ENCODE measurements at regions not wholly inside any gene's neighbourhood (a gene's known extent, or its start where the extent isn't known, plus 50 kb on each side); places are given as distances from the start of the nearest gene placed in this dataset.

DNA sequence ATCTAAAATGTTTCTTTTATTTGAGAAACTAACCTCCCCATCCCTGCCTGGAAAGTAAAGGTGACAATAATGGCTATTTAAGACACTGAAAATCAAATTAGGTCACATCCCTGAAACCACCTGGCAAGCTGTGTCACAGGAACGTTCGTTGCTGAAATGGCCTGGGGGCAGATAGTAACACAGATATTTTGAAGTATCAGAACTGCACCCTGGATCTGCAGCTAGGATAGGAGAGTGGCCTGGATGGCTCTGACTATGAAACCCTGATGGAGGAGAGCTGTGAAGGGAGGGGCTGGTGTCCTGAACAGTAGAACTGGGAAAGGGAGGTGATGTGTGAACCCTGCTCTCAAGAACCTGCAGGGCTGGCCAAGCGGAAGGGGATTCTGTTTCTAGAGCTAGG is 648.3 kb upstream of the CFAP20DC start:
- intact Hi-C loops (cut with micrococcal nuclease) = no loop called here

DNA sequence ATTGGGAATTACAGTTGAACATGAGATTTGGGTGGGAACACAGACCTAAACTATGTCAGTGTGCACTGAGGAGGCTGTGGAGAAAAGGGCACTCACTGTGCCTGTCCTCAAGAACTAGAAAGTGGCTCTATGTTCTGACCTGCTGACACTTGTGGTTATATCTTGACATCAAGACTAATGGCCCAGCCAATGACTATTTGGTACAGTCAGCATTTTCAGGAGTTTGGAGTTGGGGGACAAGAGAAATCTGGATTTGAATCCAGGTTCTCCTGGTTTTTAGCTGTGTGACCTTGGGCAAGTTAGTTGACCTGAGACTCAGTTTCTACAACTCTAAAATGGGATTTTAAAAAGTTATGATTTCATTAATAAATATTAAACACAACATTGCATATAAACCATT is 647.0 kb upstream of the CFAP20DC start:
- intact Hi-C loops (cut with micrococcal nuclease) = no loop called here

GRCh38 chr3:59695860-59696259 is 646.0 kb upstream of the CFAP20DC start:
- intact Hi-C loops (cut with micrococcal nuclease) = no loop called here

- intact Hi-C loops (cut with micrococcal nuclease) = no loop called here
These were observed 642.3 kb upstream of the CFAP20DC start for GRCh38 chr3:59692117-59692516.

GRCh38 chr3:59690886-59691285 is 641.1 kb upstream of the CFAP20DC start:
- intact Hi-C loops (cut with micrococcal nuclease) = no loop called here

DNA sequence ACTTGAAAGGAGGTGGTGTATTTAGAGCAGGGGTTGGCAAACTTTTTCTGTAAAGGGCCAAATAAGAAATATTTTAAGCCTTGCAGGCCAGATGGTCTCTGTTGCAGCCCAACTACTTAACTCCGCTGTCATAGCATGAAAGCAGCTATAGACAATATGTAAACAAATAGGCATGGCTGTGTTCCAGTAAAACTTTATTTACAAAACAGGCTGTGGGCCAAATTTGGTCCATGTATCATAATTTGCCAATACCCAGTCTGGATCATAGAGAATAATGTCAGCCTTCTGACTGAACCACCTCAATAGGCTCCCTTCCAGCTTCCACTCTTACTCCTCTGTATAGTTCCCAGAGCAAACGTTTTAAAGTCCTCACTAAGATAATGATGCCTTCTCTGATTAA is 638.8 kb upstream of the CFAP20DC start:
- intact Hi-C loops (cut with micrococcal nuclease) = no loop called here

DNA sequence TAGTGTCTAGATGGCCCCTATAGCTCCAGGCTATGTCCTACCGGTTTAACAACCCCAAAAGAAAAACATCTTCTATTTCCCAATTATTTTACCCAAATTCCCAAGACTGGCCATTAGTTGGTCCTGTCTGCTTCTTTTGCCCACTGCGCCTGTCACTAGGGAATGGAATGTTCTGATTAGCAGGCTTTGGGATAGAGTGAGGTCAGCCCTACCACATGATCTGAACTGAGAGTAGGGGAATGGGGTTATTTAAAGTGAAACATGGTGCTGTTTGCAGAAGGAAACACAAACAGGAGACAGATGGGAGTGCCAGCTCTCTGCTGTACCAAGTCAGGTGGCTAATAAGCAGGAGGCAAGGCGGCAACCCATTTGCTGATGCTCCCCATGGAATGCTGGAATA is 635.6 kb upstream of the CFAP20DC start:
- intact Hi-C loops (cut with micrococcal nuclease) = no loop called here

- intact Hi-C loops (cut with micrococcal nuclease) = no loop called here
These were observed 634.9 kb upstream of the CFAP20DC start for GRCh38 chr3:59684766-59685165.

DNA sequence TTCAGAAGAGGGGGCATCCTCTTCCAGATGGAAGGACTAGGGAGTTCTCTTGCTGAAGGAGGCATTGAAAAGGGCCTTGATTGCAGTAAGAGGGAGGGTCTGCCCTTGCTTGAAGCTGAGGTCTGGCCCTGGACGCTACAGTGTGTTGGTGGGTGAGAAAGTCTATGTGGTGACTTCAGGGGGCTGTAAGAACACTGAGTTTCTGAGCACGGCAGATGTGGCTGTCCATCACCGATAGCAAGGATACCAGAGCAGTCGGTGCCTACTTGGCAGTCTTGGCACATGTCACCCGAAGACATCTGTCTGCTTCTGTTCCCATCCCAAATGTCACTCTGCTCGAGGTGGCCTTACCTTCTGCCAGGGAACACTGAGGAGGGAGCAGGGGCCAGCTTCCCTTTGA is 631.1 kb upstream of the CFAP20DC start:
- intact Hi-C loops (cut with micrococcal nuclease) = no loop called here

DNA sequence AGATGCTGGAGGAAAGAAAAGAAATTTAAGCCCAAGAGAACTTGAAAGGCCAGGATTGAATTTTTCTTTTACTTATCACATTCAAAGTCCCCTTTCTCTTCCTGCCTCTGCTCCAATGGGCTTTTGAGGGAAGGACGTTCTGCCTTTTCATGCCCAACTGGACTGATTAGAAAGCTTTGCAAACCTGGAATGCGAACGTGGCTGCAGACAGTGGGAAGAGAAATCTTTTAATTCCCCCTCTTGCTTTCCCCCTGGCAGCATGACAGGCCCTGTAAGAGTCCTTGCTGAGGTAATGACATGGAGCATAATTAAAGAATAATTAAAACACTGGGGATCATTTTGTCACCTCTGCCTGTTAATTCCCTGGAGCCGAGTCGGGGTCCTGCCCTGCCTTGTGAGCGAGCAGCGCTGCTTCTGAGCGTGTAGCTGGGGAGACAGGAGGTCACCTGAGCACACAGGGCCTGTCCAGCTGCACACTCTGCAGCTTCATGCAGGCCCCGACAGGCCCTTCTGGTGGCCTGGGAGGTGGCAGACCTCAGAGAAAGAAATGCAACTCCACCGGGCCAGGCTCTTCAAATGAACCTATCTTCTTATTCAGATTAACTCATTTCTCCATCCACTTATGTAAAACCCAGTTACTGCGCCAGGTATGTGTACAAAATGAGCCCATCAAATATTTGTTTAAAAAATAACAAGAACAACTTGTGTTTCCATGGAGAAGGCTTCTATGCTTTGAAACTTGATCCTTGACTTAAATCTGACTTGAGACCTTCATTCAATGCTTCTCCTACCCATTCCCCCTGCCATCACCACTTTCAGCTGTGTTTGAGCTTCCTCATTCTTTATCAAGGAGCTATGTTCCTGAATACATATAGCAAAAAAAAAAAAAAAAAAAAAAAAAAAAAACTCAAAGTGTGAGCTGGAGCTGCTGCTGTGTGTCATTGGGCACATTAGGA is 628.2 kb upstream of the CFAP20DC start:
- intact Hi-C loops (cut with micrococcal nuclease) = no loop called here

- intact Hi-C loops (cut with micrococcal nuclease) = no loop called here
These were observed 625.7 kb upstream of the CFAP20DC start for GRCh38 chr3:59675495-59675894.

- intact Hi-C loops (cut with micrococcal nuclease) = no loop called here
These were observed 613.4 kb upstream of the CFAP20DC start for GRCh38 chr3:59663076-59663850.

DNA sequence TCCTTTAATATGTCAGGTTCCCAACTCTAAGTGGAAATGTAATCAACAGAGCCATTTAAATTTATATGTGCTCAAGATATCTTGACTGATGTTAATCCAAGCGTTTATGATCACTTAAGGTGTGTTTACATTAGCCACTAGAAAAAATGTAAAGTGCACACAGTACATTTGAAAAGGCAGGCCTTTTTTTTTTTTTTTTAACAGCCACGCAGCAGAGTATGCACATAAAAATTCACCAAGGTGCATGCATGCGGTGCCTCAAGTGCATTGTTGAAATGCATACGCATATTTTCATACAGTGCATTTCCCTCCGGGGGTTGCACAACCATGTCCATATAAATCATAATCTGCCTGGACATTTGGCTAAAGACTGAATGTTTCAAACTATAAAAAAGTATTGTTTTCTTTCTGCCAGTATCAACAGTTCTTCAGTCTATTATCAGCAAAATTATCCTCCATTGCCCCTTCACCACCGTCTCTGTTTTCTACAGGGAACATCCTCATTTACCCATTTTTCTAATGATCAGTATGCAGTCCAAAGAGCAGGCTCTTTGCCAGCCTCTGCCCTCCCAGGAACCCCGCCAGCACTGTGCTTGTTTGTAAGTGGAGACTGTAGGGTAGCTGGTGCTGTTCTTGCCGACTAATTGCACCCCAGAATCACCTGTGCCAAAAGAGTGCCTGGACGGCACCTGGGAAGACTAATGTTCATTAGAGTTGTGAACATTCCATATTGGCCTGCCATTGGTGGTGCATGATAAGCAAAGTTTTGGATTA is 611.2 kb upstream of the CFAP20DC start:
- intact Hi-C loops (cut with micrococcal nuclease) = no loop called here

DNA sequence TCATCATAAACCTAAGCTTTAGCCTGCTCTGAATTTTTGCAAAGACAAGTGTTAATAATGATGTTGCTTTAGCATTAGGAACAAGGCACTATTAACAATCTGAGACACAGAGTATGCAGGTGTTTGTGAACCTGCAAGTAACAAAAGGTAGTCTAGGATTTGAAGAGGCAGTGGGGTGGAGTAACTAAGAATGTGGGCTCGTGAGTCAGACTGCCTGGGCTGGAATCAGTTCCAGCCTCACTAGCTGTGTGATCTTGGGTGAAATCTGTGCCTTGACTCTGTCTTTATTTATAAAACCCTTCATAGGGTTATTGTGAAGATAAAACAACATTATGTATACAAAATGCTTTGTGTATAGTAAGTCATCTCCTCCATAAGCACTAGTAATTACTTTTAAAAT is 610.6 kb upstream of the CFAP20DC start:
- intact Hi-C loops (cut with micrococcal nuclease) = no loop called here

DNA sequence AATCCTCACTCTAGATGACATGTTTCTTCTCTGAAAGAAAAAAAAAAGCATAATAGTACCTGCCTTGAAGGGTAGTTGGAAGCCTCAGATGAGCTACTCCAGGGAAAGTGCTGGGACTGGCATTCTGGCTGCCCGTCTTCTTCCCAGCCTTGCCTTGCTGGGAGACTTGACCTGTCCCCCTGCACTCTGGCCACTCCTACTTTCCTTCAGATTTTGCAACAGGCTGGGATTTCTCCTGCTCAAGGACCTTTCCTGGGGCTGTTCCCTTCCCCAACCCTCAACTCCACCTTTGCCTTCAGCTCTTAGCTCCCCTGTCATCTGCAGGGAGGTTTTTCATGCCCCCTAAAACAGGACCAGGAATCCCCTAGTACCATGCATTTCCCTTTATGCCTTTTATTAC is 609.9 kb upstream of the CFAP20DC start:
- intact Hi-C loops (cut with micrococcal nuclease) = no loop called here

DNA sequence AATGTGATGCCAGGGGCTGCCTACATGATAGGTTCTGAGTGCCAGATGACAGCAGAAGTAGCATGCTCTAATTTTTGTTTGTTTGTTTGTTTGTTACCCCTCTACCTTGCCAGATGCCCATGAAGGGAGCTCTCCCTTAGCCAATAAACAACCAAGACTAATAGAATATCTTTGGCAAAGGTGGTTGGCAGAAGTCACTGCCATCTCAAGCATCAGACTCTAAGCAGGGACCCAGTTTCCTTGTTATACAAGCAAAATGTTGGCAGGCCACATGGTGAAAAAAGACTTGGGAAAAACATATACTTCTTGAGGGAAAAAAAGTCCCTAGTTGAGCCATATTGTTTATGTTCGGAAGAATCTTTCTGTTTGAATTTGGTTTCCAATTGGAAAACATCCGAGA is 609.0 kb upstream of the CFAP20DC start:
- intact Hi-C loops (cut with micrococcal nuclease) = no loop called here

DNA sequence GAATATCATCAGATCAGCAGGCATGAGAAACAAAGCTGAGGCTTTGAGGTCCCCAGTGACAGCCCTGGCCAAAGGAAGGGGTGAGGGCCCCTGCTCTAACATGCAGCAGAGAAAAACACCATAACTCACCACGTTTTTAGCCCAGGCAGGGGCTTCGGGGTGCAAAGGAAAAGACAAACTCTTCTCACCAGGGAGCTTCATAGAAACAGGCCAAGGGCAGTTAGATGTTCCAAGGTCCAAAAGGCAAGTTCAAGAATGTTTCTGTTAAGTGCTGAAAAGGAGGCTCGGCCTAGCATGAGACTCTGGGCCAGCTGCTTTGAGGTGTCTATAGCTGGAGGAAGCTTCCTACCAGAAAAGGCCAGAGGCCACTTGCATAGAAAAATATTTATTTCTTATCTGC is 608.4 kb upstream of the CFAP20DC start:
- intact Hi-C loops (cut with micrococcal nuclease) = no loop called here

GRCh38 chr3:59655418-59656015 is 605.7 kb upstream of the CFAP20DC start:
- intact Hi-C loops (cut with micrococcal nuclease) = no loop called here

GRCh38 chr3:59654480-59655417 is 604.9 kb upstream of the CFAP20DC start:
- intact Hi-C loops (cut with micrococcal nuclease) = no loop called here

GRCh38 chr3:59654123-59654479 is 604.3 kb upstream of the CFAP20DC start:
- intact Hi-C loops (cut with micrococcal nuclease) = no loop called here
